GM23338 (cell line): ENCODE measurements at regions not wholly inside any gene's neighbourhood (a gene's known extent, or its start where the extent isn't known, plus 50 kb on each side); places are given as distances from the start of the nearest gene placed in this dataset.

Experiments used
- ATAC-seq: fragments of 200-7000 bp; cut with Tn5 transposase; 3 replicates; pipeline ENCODE4 v1.9.1; 2020
- DNase-seq: peaks from one replicate; pipeline ENCODE4 v3.0.0-alpha.2; 2015; ENCODE audit warnings: low spot score
- H2AFZ ChIP-seq: fragments of 200-600 bp; sonication (generic); 2 replicates; pipeline ENCODE4 v1.8.0; 2016; ENCODE audit warnings: antibody characterized with exemption, mild to moderate bottlenecking, moderate library complexity
- H3F3A ChIP-seq: fragments of 200-600 bp; sonication (generic); replicated peaks from 2 replicates; pipeline ENCODE4 v1.8.0; 2017; ENCODE audit warnings: antibody characterized with exemption, mixed run types, low read depth
- H3K27ac ChIP-seq: fragments of 200-600 bp; sonication (generic); 2 replicates; pipeline ENCODE4 v1.6.1; 2016; ENCODE audit warnings: low read depth
- H3K27me3 ChIP-seq: fragments of 200-600 bp; sonication (generic); 2 replicates; pipeline ENCODE4 v1.8.0; 2016; ENCODE audit warnings: mild to moderate bottlenecking, mixed run types, moderate library complexity; ENCODE audit not compliant: insufficient read depth
- H3K36me3 ChIP-seq: fragments of 200-600 bp; sonication (generic); 2 replicates; pipeline ENCODE4 v1.8.0; 2016; ENCODE audit warnings: mild to moderate bottlenecking; ENCODE audit not compliant: insufficient read depth
- H3K4me1 ChIP-seq: fragments of 200-600 bp; sonication (generic); 2 replicates; pipeline ENCODE4 v1.8.0; 2016; ENCODE audit warnings: mild to moderate bottlenecking, moderate library complexity; ENCODE audit not compliant: insufficient read depth
- H3K4me2 ChIP-seq: fragments of 200-600 bp; sonication (generic); 2 replicates; pipeline ENCODE4 v1.7.1; 2017; ENCODE audit warnings: mixed run types
- H3K4me3 ChIP-seq: fragments of 200-600 bp; sonication (generic); 2 replicates; pipeline ENCODE4 v1.6.1; 2016; ENCODE audit warnings: mixed run types
- H3K79me2 ChIP-seq: fragments of 200-600 bp; sonication (generic); replicated peaks from 2 replicates; pipeline ENCODE4 v1.8.0; 2017; ENCODE audit warnings: mild to moderate bottlenecking; ENCODE audit not compliant: insufficient read depth
- H3K9me2 ChIP-seq: fragments of 200-600 bp; sonication (generic); 2 replicates; pipeline ENCODE4 v1.8.0; 2017; ENCODE audit not compliant: insufficient read depth
- H4K20me1 ChIP-seq: fragments of 200-600 bp; sonication (generic); replicated peaks from 2 replicates; pipeline ENCODE4 v1.8.0; 2017; ENCODE audit warnings: mild to moderate bottlenecking; ENCODE audit not compliant: insufficient read depth
- H3K27ac Mint-ChIP-seq: 2 replicates; pipeline ENCODE4 v1.8.0; 2020; ENCODE audit warnings: inconsistent platforms, mild to moderate bottlenecking, moderate library complexity, mixed read lengths
- H3K27me3 Mint-ChIP-seq: 3 replicates; pipeline ENCODE4 v1.8.0; 2022; ENCODE audit warnings: low read depth, mild to moderate bottlenecking, moderate library complexity, mixed read lengths, inconsistent platforms; ENCODE audit not compliant: insufficient read depth, poor library complexity
- H3K36me3 Mint-ChIP-seq: 3 replicates; pipeline ENCODE4 v1.8.0; 2021; ENCODE audit warnings: low read depth, mild to moderate bottlenecking, inconsistent platforms, moderate library complexity, mixed read lengths
- H3K4me1 Mint-ChIP-seq: 3 replicates; pipeline ENCODE4 v1.8.0; 2020; ENCODE audit warnings: mild to moderate bottlenecking, inconsistent platforms, mixed read lengths
- H3K4me3 Mint-ChIP-seq: 3 replicates; pipeline ENCODE4 v1.8.0; 2021; ENCODE audit warnings: moderate library complexity, mild to moderate bottlenecking, inconsistent platforms, mixed read lengths
- H3K9me3 Mint-ChIP-seq: 3 replicates; pipeline ENCODE4 v1.8.0; 2020; ENCODE audit warnings: moderate library complexity, mild to moderate bottlenecking, inconsistent platforms, mixed read lengths
- CREB1 ChIP-seq: fragments of 250-450 bp; sonication (Bioruptor Pico); IDR thresholded peaks from 2 replicates; pipeline ENCODE4 v1.5.0; 2020; ENCODE audit warnings: low read depth, mild to moderate bottlenecking, moderate library complexity
- CTCF ChIP-seq, 2 experiments: fragments of 200-600 bp in 1 of 2; sonication (generic) in 1 of 2; conservative IDR thresholded peaks; 2 replicates each; pipeline versions ENCODE4 v1.5.1 to v1.6.1; 2016 to 2017; ENCODE audit warnings: antibody characterized with exemption in 2 of 2, low read depth in 2 of 2, mild to moderate bottlenecking in 2 of 2, moderate library complexity in 1 of 2
- ETS1 ChIP-seq: IDR thresholded peaks from 2 replicates; pipeline ENCODE4 v1.6.1; 2016; ENCODE audit warnings: antibody characterized with exemption
- EZH2 ChIP-seq: fragments of 200-600 bp; sonication (generic); IDR thresholded peaks from one replicate; pipeline ENCODE4 v1.8.0; 2017; ENCODE audit warnings: antibody characterized with exemption, mild to moderate bottlenecking, low read depth; ENCODE audit not compliant: unreplicated experiment
- EZH2phosphoT487 ChIP-seq: fragments of 200-600 bp; sonication (generic); IDR thresholded peaks from one replicate; pipeline ENCODE4 v1.8.1; 2018; ENCODE audit warnings: antibody characterized with exemption; ENCODE audit not compliant: unreplicated experiment
- JUNB ChIP-seq: IDR thresholded peaks from one replicate; pipeline ENCODE4 v1.6.1; 2016; ENCODE audit warnings: antibody characterized with exemption; ENCODE audit not compliant: unreplicated experiment
- NANOG ChIP-seq: IDR thresholded peaks from 2 replicates; pipeline ENCODE4 v1.6.1; 2016; ENCODE audit warnings: antibody characterized with exemption, borderline replicate concordance
- POLR2AphosphoS5 ChIP-seq: IDR thresholded peaks from 2 replicates; pipeline ENCODE4 v1.6.1; 2016; ENCODE audit warnings: antibody characterized with exemption, low read depth
- REST ChIP-seq: IDR thresholded peaks from one replicate; pipeline ENCODE4 v1.6.1; 2018; ENCODE audit warnings: antibody characterized with exemption; ENCODE audit not compliant: unreplicated experiment
- STAT1 ChIP-seq: IDR thresholded peaks from one replicate; pipeline ENCODE4 v1.6.1; 2016; ENCODE audit warnings: antibody characterized with exemption; ENCODE audit not compliant: unreplicated experiment
- ZNF114 ChIP-seq: fragments of 250-450 bp; sonication (Bioruptor Pico); IDR thresholded peaks from 2 replicates; pipeline ENCODE4 v1.5.0; 2020; ENCODE audit warnings: mild to moderate bottlenecking, moderate library complexity
- ZNF331 ChIP-seq: fragments of 250-450 bp; sonication (Bioruptor Pico); IDR thresholded peaks from 2 replicates; pipeline ENCODE4 v1.5.0; 2020; ENCODE audit warnings: low read depth, mild to moderate bottlenecking, moderate library complexity
- ZNF462 ChIP-seq: fragments of 250-450 bp; sonication (Bioruptor Pico); IDR thresholded peaks from 2 replicates; pipeline ENCODE4 v1.5.0; 2020; ENCODE audit warnings: mild to moderate bottlenecking, moderate library complexity

DNA sequence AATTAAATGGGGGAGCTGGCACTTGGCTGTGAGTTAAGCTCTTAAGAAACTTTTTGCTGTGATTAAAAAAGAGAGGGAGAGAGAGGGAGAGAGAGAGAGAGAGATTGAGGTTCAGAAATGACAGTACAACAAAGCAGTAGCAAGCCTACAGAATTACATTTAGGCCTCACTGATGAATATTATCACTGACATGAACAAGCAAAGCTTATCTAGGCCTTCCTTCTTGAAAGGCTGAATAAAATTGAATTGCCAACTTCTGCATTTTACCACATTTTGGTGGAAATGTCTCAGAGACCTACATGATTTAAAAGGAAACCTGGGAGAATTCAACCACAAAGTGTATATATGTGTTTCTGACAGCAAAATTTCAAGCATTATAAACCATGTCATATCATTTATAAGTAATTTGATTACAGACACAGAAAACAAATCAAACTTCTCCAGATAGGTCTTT lies 530.8 kb downstream of the SOX2 start (continued):
- no peak for TF ChIP-seq ZNF114 (CRISPR knock-in tag)

DNA sequence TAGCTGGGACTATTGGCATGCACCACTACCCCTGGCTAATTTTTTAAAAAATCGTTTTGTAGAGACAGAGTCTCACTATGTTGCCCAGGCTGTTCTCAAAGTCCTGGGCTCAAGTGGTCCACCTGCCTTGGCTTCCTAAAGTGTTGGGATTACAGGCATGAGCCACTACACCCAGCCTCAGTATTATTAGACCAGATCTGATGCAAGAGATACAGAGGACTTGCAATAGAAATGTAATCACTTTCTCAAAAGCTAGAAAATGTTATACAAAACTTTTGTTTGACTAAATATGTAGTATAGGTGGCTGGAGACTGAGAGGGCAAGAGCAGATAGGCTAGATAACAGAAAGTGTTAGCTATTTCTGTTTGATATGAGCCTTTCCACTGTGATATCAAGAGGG lies 531.9 kb downstream of the SOX2 start:
- no peaks in the 10 kb centered on the region for H3K36me3 ChIP-seq
- Mint-ChIP-seq H3K4me3 (no peak overlapping the region), H3K27ac (peak overlapping the region; percentile 43; the same call in 1 of the 2 replicates), H3K4me1 (peaks cover 11% of the 10 kb centered on the region), H3K36me3 (0 out of 3 replicates have a peak, but pooled peaks cover 3% of the 10 kb centered on the region), H3K27me3 (peaks cover 4% of the 10 kb centered on the region), H3K9me3 (no peaks in the 10 kb centered on the region)
- H3K27me3 ChIP-seq, result no peaks in the 10 kb centered on the region
- no peak overlapping the region for H3K4me2 ChIP-seq
- TF ChIP-seq ETS1 (no peak), EZH2 (no peak), POLR2AphosphoS5 (no peak), CREB1 (CRISPR knock-in tag) (no peak), REST (no peak), ZNF114 (CRISPR knock-in tag) (no peak), EZH2phosphoT487 (no peak), STAT1 (no peak), ZNF462 (CRISPR knock-in tag) (no peak), CTCF (conservative IDR thresholded peaks at IDR 0.05; ENCODE audit: low read depth in 2 of 2) (no peak), JUNB (no peak), ZNF331 (CRISPR knock-in tag) (no peak), NANOG (no peak)
- 0 out of 2 replicates have a peak, but pooled peaks cover 14% of the 10 kb centered on the region for H3K9me2 ChIP-seq
- no peak overlapping the region for H2AFZ ChIP-seq
- peaks cover 19% of the 10 kb centered on the region for H3K4me1 ChIP-seq
- DNase-seq (no peak), ATAC-seq (no peak)
- no peak overlapping the region for H3K4me3 ChIP-seq
- H4K20me1 ChIP-seq, result no peaks in the 10 kb centered on the region
- no peaks in the 10 kb centered on the region for H3K79me2 ChIP-seq
- 0 out of 2 replicates have a peak, but pooled peaks cover 3% of the 10 kb centered on the region for H3F3A ChIP-seq
- H3K27ac ChIP-seq, result no peak overlapping the region
